GM18858 (cell line): ENCODE measurements at regions not wholly inside any gene's neighbourhood (a gene's known extent, or its start where the extent isn't known, plus 50 kb on each side); places are given as distances from the start of the nearest gene placed in this dataset.
A peak's percentile ranks its signal among the peaks of the same experiment; 100 is the strongest.
"Not testable (repeated sequence)": the region's sequence is repeated elsewhere in the genome, so short reads cannot be mapped to it uniquely, and the experiment has no call there.

Experiments used
- ATAC-seq: cut with Tn5 transposase; IDR thresholded peaks from one replicate; pipeline ENCODE4 v1.9.1; 2021; ENCODE audit not compliant: unreplicated experiment

DNA sequence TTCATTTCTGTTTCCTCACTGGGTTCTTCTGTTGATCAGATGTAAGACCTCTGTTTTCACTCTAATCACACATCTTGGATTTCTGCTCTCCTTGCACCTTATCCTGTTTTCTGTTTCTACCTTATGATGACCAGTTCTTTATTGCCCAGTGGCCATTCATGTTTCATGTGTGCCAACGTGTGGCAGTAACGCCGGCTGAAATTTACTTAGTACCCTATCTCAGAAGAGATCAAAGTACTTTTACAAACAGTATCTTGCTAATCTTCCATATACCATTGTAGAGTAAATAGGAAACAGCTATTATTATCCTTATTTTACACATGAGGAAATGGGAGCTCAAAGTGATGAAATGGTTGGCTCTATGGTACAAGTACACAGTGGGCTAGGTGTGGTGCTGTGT lies 74.0 kb downstream of the GATA3 start:
- ATAC-seq = no peak

DNA sequence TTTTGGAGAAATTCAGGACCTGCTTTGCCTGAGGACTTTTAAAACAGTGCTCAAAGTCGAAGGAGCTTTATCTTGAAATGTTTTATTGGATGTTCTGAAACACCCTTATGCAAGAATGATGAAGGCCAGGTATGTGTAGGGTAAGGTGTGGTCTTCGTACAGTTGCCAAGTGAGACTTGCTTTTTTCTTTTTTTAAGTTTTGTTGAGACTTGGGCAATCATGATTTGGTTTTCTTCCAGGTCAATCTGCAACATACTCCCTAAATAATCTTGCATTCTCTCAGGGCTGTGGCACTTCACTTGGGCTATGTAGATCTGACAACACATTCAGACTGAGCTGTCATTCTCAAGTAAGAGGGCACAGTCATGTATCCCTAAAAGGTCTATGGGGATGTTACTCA lies 75.0 kb downstream of the GATA3 start:
- ATAC-seq = no peak

DNA sequence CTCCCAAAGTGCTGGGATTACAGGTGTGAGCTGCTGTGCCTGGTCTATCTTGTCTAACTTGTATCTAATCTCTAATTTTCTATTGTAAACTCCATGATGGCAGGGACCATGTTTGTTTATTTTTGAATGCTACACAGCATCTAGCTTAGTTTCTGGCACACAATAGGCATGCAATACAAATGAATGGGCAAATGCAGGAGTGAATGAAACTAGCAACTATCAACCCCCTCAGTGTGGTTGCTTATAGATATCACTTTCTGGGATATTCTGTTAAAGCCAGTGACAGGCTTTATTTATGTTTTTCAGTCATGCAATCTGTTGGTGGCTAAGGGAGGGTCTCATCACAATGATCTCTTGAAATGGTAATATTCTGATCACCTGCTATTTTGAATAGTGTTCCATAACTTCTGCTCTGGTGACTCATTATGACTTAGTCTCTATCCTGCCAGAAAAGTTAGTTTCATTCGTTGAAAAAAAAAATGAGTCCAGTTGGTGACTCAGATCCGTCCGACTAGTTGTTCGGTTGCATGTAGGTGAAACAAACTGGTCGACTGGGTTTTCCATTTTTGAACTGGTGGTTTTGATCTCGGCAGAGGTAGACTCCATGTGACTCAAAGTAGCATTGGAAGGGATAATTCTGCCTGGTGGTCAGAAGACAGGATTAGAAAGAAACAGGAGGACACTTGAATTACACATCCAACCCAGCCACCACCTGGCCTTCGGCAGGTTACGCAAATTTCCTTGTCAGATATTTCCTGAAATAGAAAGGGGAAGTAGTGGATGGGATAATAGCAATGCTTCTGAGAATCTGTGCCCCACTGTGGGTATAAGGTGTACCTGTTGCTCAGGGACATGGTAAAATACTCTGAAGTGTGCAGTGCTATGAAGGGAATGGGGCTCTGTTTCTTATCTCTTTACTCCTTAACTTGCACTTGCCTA lies 76.8 kb downstream of the GATA3 start:
- peak; percentile 63 for ATAC-seq

DNA sequence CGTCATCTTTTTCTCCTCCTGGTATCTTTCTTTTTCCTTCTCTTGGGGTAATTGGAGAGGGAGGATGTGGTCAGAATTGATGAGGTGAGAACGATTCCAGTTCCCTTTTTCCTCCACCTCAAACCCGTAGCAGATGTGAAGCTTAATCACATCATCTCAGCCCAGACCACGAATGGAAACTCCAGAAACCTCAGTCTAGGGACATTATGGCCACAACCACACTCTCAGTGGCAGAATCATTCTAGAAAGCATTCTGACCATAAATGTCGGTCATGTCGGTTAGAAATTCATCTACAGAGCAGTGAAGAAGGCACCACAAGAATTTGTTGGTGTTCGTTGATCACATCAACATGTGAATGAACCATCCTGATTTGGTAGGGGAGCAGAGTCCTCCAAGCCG lies 78.7 kb downstream of the GATA3 start:
- ATAC-seq = peak; percentile 58

DNA sequence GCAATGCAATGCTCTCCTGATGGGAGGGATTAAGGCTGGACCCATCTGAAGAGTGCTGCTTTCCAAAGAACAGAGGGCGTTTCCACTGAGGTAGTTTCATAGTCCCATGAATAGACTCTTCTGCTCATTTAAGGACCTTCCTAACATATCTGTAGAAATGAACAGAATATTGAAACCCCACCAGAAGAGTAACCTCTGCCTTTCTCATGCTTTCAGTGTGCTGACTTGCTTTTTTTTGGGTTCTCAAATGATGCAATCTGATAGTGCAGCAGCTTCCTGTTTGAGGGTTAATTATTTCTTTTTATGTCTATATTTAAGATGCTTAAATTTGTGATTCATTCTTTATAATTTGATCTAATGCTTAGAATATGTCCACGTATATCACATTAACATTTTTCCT lies 82.2 kb downstream of the GATA3 start:
- no peak for ATAC-seq

DNA sequence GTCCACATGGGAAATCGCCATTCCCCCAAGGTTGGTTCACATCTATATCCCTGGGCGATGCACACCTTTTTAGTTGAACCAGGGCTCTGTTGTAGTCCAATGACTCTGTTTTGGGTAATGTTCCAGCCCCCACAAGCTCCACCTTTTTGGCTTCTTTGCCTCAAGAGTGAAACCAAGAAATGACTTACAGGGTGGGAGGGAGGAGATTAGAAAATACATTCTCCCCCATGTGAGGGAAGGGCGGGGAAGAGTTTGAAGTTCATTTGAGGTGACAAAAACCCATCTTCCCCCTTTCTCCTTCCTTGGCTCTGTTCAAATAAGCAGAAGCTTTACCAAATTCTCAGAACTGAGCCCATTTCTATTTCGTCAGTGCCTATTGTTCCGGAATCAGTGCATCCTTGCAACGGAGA lies 82.8 kb downstream of the GATA3 start:
- ATAC-seq = no peak

DNA sequence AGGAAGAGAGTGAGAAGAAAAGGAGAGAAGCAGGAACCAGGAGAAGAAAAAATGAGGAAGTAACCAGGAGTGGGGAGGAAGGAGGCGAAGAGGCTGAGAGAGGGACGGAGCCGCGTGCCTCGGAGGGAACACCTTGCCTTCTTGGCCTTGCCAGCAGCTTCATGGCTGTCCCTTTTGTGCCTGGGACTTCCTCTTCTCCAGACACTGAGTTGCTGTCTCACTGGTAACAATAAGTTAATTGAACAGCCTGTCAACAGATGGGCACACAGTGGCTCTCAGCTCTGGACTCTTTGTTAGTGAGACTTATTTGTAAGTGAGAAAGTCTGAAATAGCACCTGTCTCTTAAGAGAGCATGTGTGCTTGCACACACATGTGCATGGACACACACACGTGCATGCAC lies 83.2 kb downstream of the GATA3 start:
- ATAC-seq = no peak

DNA sequence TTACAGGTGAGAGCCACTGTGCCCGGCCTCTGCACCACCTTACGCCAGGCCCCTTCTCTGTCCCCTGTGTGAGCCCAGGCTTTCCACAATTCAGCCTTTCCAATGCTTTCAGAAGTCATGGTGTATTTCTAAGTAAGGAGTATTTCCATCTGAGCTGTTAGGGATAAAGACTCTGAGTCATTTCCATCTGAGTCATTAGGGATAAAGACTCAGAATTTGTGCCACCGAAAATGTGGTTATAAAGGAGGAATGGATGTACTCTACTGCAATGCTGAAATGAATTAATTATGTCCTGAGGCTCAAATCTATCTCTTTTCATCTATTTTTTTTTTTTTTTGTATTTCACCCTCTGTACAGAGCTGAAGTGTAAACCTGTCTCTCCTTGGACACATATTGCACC lies 84.0 kb downstream of the GATA3 start:
- ATAC-seq = no peak

DNA sequence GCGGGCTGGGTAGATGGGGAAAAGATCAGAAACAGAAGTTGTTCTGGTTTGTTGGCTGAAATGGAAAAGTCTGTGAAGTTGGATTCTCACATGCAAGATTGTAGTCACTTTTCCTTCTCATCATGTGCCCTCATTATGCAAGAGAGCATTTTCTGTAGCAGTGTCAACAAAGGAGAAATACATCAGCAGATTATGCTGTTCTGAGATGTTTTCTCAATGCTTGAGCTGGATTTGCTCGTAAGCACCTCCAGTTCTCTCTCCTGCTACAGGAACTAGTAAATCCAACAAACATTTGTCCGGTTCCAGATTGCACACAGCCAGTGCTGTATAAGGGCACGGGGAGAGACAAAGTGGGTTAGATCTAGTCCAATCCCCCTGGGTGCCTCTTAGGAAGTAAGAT lies 90.0 kb downstream of the GATA3 start:
- no peak for ATAC-seq

DNA sequence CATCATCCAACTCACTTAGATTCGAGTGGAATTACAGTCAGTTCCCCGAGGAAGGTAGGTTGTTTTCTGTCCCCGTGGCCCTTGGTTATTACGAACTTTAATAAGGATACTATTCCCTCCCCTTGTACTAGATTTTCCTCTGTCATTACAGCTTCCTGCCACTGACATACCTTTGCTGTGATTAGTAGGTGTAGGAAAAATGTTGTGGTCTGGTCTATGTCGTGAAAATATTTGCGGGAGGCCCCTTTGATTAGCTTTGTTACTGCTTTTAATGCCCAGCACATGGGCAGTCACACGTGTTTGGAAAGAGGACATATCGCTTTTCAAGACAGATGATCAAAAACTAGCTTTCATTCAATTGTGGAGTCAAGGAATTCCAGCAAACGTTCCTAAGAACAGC lies 92.2 kb downstream of the GATA3 start:
- ATAC-seq = no peak

DNA sequence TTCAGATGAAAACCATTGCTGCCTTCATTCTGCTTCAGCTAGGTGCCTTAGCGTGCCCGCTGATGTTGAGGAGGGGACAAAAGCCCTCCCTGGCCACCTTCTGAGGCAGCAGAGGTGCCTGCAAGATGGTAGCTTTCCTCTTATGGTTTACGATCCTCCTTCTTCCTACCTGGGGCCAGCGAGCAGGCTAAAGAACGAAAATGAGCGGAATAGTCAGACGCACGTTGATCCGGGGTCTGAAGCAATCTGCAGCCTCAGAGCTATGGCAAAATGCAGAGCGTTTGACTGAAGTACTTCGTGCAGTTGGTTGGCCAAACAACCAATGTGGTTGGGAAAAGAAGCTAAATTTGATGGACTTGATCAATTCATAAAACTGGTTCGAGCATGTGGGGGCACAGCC lies 95.5 kb downstream of the GATA3 start:
- no peak for ATAC-seq

DNA sequence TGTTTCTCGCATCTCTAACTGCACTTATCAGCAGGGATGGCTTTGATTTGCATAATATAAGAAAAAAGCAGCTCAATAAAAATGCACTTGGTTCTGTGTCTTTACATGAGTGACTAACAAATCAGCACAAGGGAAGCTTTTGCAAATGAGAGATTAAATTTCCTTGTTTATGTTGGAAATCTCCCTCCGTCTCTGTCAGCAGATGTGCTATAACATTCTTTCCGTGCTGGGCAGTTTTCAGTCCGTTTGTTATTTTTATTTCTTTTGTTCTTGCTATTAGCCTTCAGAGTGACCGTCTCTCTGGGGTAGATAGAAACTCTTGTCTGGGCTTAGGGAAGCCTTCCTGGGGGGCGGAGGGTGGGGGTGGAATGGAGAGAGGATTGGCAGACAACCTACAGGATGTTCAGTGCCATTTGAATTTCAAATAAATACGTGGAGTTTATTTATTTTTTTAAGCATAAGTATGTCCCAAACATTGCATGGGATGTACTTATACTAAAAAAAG lies 96.0 kb downstream of the GATA3 start:
- ATAC-seq = no peak

DNA sequence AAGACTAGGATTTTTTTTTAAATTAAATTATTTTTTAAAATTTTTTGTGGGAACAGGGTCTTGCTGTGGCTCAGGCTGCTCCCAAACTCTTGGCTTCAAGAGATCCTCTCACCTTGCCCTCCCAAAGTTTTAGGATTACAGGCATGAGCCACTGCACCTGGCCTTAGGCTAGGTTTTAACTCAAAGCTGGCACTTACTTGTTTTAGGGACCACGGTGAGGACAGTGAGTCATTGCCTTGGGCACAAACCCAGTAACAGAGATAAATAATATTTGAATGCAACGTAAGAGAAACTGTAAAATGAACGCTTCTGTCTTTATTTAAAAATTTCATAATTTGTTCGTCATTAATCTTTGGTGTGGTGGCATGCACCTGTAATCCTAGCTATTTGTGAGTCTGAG lies 96.6 kb downstream of the GATA3 start:
- ATAC-seq = no peak

DNA sequence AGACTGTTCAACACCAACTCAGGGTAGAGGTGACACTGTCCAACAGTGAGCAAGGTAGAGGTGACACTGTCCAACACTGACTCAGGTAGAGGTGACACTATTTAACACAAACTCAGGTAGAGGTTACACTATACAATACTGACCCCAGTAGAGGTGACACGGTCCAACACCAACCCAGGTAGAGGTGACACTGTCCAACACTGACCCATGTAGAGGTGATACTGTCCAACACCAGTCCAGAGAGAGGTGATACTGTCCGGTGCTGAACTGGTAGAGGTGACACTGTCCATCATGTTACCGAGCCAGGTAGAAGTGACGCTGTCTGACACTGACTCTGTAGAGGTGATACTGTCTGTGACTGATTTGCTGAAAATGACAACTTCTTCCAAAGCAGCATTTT lies 102.4 kb downstream of the GATA3 start:
- ATAC-seq = no peak

DNA sequence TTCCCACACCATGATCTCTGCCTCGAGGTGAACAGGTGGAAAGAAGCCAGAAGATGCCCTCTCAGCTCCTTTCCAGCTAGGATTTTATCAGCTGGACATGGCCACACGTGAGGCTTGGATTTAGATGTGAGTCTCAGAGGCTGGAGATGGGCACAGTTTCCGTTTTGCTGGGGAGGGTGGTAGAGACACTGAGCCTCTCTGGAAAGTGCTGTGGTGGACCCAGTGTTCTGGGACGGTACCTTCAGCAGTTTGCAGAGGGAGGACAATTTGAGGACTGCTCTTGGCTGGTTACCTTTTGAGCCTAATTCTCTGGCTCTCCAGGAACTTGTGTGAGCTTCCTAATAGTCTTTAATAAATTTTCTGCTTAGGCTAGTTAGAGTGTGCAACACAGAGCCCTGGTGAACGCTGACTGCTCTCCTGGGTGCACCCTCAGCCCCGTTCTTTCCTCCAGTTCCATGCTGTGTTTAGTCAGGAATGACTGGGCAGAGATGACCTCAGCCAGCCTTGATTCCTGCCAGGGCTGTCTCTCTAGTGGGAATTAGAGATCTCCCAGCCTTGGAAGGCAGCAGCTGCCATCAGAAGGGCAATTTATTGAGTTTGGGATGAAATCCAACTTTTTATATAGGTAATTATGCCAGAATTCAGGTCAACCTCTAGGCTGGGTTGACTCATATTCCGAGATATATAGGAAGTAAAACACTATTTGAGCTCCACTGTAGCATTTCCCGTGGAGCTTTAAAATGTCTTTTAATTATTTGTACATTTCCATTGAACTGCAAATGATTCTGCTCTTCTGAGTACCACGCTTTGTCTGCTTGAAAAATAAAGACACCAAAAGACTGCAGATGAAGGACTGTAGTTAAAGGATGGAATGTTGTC lies 103.9 kb downstream of the GATA3 start:
- no peak for ATAC-seq

DNA sequence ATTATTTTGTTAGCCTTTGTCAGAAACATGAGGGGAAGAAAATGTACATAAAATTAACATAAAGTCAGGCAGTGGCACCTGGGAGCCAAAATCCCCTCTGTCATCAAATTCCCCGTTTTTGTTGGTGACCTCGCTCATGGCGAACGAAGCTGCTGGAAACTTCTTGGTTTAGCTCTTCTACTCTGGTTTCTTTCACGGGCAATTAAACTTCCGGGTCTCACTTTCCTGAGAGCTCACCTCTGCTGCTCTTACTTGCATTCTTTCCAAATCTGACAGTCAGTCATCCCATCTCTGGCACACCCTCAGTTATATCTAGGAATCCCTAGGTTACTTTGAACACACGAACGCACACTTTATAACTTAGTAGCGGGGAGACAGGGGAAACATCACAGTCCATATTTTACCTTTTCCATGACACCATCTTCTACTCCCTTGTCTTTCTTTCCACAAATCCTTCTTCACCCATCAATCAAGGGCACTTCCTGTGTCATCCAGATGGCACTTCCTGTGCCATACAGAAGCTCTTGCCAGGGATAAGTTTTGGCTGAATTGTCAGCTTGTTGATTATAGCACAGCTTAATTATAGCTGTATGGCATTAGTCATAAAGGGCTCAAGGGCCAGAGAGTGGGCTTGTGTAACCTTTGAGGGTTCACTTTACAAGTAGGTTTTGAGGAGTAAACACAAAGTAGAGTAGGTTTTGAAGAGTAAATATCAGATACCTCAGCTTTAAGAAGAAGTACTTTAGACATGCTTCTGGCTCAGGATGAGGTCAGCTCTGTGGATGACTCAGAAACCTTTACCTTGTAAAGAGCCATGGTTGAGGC lies 105.1 kb downstream of the GATA3 start:
- ATAC-seq = no peak

DNA sequence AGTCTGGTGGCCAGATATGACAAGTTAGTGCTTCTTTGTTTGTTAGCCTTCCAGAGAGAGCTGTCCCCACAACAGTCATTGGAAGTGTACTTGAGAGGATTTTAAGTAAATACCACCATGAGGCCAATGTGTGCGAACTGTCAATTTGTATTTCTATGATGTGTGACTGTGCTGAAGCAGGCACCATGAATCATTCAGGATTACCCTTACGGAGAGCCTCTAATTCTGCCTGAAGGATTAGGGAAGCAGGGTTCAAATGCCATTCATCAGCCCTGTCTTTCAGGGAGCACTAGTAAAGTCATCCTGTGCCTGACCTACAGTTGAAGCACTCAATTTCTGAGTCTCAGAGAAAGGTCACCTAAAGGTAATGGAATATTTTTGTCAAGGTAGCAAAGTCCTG lies 109.3 kb downstream of the GATA3 start:
- ATAC-seq = no peak

DNA sequence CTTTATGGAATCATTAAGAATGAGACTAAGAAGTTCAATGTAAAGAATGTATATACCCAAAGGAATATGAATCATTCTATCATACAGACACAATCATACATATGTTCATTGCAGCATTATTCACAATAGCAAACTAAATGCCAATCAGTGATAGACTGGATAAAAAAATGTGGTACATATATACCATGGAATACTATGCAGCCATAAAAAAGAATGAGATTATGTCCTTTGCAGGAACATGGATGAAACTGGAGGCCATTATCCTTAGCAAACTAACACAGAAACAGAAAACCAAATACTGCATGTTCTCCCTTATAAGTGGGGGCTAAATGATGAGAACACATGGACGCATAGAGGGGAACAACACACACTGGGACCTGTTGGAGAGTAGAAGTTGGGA lies 110.2 kb downstream of the GATA3 start:
- not testable (repeated sequence) for ATAC-seq

DNA sequence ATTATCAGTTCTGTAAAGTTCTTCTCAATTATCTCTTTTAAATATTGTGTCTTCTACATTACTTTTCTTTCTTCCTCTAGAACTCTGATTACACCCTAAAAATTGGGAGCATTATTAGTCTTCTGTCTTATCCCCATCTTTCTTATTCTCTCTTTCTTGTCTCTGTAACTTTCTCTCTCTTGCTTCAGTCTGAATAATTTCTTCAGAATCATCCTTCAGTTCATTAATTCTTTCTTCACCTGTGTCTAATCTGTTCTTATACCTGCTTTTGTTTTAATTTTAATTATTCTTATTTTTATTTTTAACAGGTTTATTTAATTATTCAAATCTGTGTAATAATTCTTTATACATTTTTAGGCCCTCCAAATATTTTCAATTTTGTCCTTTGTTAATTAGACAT lies 114.3 kb downstream of the GATA3 start:
- ATAC-seq = no peak

DNA sequence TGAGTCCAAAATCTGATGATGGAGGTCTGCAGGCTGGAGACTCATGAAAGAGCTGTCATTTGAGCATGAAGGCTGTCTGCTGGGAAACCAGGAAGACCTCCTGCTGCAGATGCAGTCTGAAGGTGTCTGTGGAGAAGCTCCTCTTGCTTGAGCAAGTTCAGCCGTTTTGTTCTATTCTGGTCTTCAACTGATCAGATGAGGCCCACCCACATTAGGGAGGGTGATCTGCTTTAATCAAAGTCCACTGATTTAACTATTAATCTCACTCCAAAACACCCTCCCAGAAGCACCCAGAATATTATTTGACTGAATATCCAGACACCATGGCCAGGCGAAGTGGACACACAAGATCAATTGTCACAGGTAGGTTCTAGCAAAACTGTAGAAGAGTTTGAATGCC lies 116.5 kb downstream of the GATA3 start:
- no peak for ATAC-seq

DNA sequence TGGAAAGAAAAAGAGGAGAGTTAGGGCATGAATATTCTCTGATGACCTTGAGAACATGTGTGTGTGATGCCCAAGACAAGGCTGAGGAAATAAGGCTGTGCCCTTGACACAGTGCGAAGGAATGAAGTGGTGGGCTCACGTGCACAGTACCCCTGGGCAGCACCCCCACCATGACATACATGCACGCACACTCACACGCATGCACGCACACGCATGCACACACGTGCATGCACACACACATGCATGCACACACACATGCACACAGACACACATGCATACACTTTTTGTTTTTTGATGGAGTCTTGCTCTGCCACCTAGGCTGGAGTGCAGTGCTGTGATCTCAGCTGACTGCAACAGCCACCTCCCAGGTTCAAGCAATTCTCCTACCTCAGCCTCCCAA lies 118.1 kb downstream of the GATA3 start:
- ATAC-seq = no peak
